Fibroblast of villous mesenchyme (primary cell): ENCODE measurements at regions not wholly inside any gene's neighbourhood (a gene's known extent, or its start where the extent isn't known, plus 50 kb on each side); places are given as distances from the start of the nearest gene placed in this dataset.

Experiments
- DNase-seq: peaks from one replicate; pipeline ENCODE4 v3.0.0-alpha.2; 2010; ENCODE audit warnings: low read depth
- H3K4me3 ChIP-seq: 2 replicates; pipeline ENCODE4 v1.5.1; 2011; ENCODE audit warnings: low read depth, mild to moderate bottlenecking, low read length
- CTCF ChIP-seq: IDR thresholded peaks from 2 replicates; pipeline ENCODE4 v1.5.1; 2012; ENCODE audit warnings: low read depth, mild to moderate bottlenecking, low read length; ENCODE audit not compliant: insufficient read depth

DNA sequence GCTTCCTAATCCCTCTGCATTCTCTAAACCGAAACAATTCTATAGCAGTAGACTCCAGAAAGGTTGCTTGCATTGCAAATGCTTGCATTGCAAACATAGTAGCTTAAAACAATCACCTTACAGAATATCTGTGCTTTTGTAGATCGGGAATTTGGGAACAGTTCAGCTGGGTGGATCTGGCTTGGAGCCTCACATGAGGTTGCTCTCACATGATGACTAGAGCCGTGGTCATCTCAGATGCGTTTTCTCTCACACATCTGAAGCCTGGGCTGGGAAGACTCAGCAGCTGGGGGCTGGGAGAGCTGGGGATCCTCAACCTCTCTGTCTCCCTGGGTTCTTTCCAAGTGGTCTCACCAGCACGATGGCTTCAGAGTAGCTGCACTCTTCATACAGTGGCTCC, 127.8 kb downstream of the MSX2 start:
- DNase-seq, result no peak
- TF ChIP-seq CTCF, result no peak
- no peak overlapping the region for H3K4me3 ChIP-seq

GRCh38 chr5:174850565-174851169, 126.3 kb downstream of the MSX2 start:
- no peak overlapping the region for H3K4me3 ChIP-seq
- no peak for TF ChIP-seq CTCF
- DNase-seq, result no peak

DNA sequence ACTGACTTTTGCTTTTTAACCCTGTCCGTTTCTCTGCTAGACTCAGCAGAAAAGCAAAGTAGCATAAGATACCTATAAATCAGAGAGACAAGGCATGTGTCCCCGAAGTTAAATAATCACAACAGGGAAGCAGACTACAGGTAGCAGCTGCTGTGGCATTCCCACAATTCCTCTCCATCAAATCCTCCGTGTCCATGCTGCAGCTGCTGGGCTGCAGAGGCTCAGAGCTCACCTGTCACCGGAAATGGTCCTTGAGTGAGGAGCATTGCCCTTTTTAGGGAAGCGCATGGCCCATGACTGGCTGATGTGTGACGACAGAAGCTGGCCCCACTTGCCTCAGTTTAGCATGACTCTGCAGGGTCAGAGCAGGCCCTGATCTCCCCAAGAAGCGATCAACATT, 125.0 kb downstream of the MSX2 start:
- H3K4me3 ChIP-seq, result no peak overlapping the region
- no peak for DNase-seq
- no peak for TF ChIP-seq CTCF

GRCh38 chr5:174844971-174845370, 120.6 kb downstream of the MSX2 start:
- peak; percentile 33 for DNase-seq
- TF ChIP-seq CTCF, result no peak
- no peak overlapping the region for H3K4me3 ChIP-seq

DNA sequence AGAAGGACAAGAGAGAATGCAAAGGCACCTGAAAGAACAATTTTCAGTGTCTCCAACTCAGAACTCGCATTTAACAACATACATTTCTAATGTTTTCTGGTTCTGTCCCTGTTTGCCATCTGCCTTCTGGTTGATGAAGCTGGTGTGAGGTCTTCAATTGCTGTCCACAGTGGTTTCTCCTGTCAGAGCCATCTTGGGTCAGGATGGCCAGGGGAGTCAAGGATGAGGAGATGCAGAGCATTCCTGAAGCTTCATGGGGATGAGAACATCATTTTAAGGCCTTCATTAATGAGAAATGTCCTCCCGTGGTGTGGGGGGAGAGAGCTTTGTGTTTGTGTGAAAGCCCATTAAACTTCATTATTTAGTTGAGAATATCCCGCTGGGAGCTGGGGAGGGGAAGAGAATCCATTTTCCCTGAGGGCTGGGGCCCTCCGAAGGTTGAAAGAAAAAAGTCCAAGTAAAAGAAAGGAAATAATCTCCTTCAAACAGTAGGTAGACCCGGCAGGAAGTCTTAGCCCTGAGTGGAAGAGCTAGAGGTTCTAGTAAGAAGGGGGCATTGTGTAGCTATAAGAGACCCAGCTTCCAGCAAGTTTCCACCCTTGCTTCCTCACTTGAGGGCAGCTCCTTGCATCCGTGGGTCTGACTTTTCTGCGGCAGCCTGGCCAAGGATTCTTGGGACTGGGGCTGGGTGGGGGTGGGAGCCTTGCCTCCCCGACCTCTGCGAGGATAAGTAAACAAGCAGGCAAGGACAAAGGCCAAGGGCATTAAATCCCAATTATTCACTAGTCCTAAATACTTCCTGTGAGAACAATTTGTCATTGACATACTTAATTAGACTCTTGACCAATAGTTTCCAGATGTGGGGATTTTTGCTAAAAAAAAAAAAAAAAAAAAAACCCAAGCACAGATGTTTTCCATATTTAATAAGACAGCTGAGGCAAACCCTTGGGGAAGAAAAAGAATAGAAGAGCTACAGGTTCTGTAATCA, 119.2 kb downstream of the MSX2 start:
- no peak for TF ChIP-seq CTCF
- DNase-seq, result peak; percentile 28
- H3K4me3 ChIP-seq, result no peak overlapping the region

GRCh38 chr5:174840435-174840834, 116.1 kb downstream of the MSX2 start:
- peak; percentile 13 for DNase-seq
- TF ChIP-seq CTCF, result no peak
- H3K4me3 ChIP-seq, result no peak overlapping the region

- no peak overlapping the region for H3K4me3 ChIP-seq
- DNase-seq, result no peak
- no peak for TF ChIP-seq CTCF
Observed at GRCh38 chr5:174839196-174839595, 114.8 kb downstream of the MSX2 start.
